OCI-LY7 (cell line): ENCODE measurements at regions not wholly inside any gene's neighbourhood (a gene's known extent, or its start where the extent isn't known, plus 50 kb on each side); places are given as distances from the start of the nearest gene placed in this dataset.

ENCODE experiments used
- EZH2phosphoT487 ChIP-seq: fragments of 200-600 bp; sonication (generic); IDR thresholded peaks from 2 replicates; pipeline ENCODE4 v1.6.1; 2018; ENCODE audit warnings: low read depth, borderline replicate concordance, mild to moderate bottlenecking, mixed run types, antibody characterized with exemption, low read length, moderate library complexity, mixed read lengths
- TF ChIP-seq, protein P1 (sequence below): fragments of 200-600 bp; sonication (generic); conservative IDR thresholded peaks from 2 replicates; pipeline ENCODE4 v1.5.1; 2014; ENCODE audit warnings: mild to moderate bottlenecking, antibody characterized with exemption, low read length, moderate library complexity, mixed read lengths

- TF ChIP-seq, protein P1, sequence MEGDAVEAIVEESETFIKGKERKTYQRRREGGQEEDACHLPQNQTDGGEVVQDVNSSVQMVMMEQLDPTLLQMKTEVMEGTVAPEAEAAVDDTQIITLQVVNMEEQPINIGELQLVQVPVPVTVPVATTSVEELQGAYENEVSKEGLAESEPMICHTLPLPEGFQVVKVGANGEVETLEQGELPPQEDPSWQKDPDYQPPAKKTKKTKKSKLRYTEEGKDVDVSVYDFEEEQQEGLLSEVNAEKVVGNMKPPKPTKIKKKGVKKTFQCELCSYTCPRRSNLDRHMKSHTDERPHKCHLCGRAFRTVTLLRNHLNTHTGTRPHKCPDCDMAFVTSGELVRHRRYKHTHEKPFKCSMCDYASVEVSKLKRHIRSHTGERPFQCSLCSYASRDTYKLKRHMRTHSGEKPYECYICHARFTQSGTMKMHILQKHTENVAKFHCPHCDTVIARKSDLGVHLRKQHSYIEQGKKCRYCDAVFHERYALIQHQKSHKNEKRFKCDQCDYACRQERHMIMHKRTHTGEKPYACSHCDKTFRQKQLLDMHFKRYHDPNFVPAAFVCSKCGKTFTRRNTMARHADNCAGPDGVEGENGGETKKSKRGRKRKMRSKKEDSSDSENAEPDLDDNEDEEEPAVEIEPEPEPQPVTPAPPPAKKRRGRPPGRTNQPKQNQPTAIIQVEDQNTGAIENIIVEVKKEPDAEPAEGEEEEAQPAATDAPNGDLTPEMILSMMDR = no peak
- no peak for TF ChIP-seq EZH2phosphoT487
These were observed 330.1 kb downstream of the HDGFL1 start for GRCh38 chr6:22899426-22899825.
